ENCODE measurements at regions not wholly inside any gene's neighbourhood (a gene's known extent, or its start where the extent isn't known, plus 50 kb on each side); places are given as distances from the start of the nearest gene placed in this dataset.
A peak's percentile ranks its signal among the peaks of the same experiment; 100 is the strongest.

- TF ChIP-seq POLR2AphosphoS5 (IDR thresholded peaks at IDR 0.05) = no peak
- no peak for TF ChIP-seq EP300 (IDR thresholded peaks at IDR 0.05)
- TF ChIP-seq CTCF (IDR thresholded peaks at IDR 0.05) = no peak
- no peak for TF ChIP-seq POLR2A (IDR thresholded peaks at IDR 0.05)
- Histone ChIP-seq H3K36me3 (no peaks in the 10 kb centered on the region), H3K9me3 (peaks cover 0 to 14% (median 3%) of the 10 kb centered on the region in 4 donors), H3K4me3 (no peak overlapping the region), H3K27ac (no peak overlapping the region), H3K27me3 (no peaks in the 10 kb centered on the region), H3K4me1 (no peaks in the 10 kb centered on the region)
- DNase-seq = peak in 1 of 2 donors; percentile 7
- intact Hi-C loops (cut with DNase I; ENCODE audit: low total_unique reads) = no loop called here
Measured at GRCh38 chr1:163747261-163747660, 425.5 kb downstream of the NUF2 start.

GRCh38 chr1:163747855-163748254, 426.1 kb downstream of the NUF2 start:
- no peak overlapping the region for H3K4me3 ChIP-seq
- no peaks in the 10 kb centered on the region for H3K36me3 ChIP-seq
- H3K27ac ChIP-seq = no peak overlapping the region
- 0 to 100% (median 43%) methylated on average over 1 of the region's 1 CpG for WGBS, 5 donors
- H3K27me3 ChIP-seq = no peaks in the 10 kb centered on the region
- no peaks in the 10 kb centered on the region for H3K4me1 ChIP-seq
- no peak for TF ChIP-seq CTCF (IDR thresholded peaks at IDR 0.05)
- no peak for TF ChIP-seq POLR2AphosphoS5 (IDR thresholded peaks at IDR 0.05)
- no peak for TF ChIP-seq EP300 (IDR thresholded peaks at IDR 0.05)
- TF ChIP-seq POLR2A (IDR thresholded peaks at IDR 0.05) = no peak
- no peak for DNase-seq
- intact Hi-C loops (cut with DNase I; ENCODE audit: low total_unique reads) = no loop called here
- H3K9me3 ChIP-seq = peaks cover 0 to 14% (median 3%) of the 10 kb centered on the region in 4 donors

- TF ChIP-seq CTCF (IDR thresholded peaks at IDR 0.05) (no peak), EP300 (IDR thresholded peaks at IDR 0.05) (no peak), POLR2A (IDR thresholded peaks at IDR 0.05) (no peak), POLR2AphosphoS5 (IDR thresholded peaks at IDR 0.05) (no peak)
- peaks cover 0 to 17% (median 5%) of the 10 kb centered on the region in 4 donors for H3K9me3 ChIP-seq
- DNase-seq = no peak
- H3K27me3 ChIP-seq = no peaks in the 10 kb centered on the region
- intact Hi-C loops (cut with DNase I; ENCODE audit: low total_unique reads) = no loop called here
- H3K4me1 ChIP-seq = no peaks in the 10 kb centered on the region
- no peak overlapping the region for H3K27ac ChIP-seq
- no peaks in the 10 kb centered on the region for H3K36me3 ChIP-seq
- no peak overlapping the region for H3K4me3 ChIP-seq
- 81 to 94% (median 84%) methylated on average over 2 to 3 of the region's 3 CpGs for WGBS, 5 donors
Measured at GRCh38 chr1:163758977-163759670, 437.4 kb downstream of the NUF2 start.

GRCh38 chr1:163761898-163762297, 440.1 kb downstream of the NUF2 start:
- H3K36me3 ChIP-seq = no peaks in the 10 kb centered on the region
- H3K4me1 ChIP-seq = no peaks in the 10 kb centered on the region
- no peak overlapping the region for H3K27ac ChIP-seq
- H3K4me3 ChIP-seq = no peak overlapping the region
- H3K9me3 ChIP-seq = peaks cover 0 to 17% (median 3%) of the 10 kb centered on the region in 4 donors
- no peak for TF ChIP-seq CTCF (IDR thresholded peaks at IDR 0.05)
- no peak for TF ChIP-seq POLR2A (IDR thresholded peaks at IDR 0.05)
- TF ChIP-seq EP300 (IDR thresholded peaks at IDR 0.05) = no peak
- no peak for TF ChIP-seq POLR2AphosphoS5 (IDR thresholded peaks at IDR 0.05)
- H3K27me3 ChIP-seq = no peaks in the 10 kb centered on the region
- 29 to 93% (median 59%) methylated on average over 3 of the region's 3 CpGs for WGBS, 5 donors
- no peak for DNase-seq
- intact Hi-C loops (cut with DNase I; ENCODE audit: low total_unique reads) = no loop called here
